ENCODE measurements at regions not wholly inside any gene's neighbourhood (a gene's known extent, or its start where the extent isn't known, plus 50 kb on each side); places are given as distances from the start of the nearest gene placed in this dataset.

- TF ChIP-seq CTCF (IDR thresholded peaks at IDR 0.05 in 8 of 11, conservative IDR thresholded peaks at IDR 0.05 in 3 of 11) (no peak), POLR2AphosphoS5 (IDR thresholded peaks at IDR 0.05) (no peak), POLR2A (IDR thresholded peaks at IDR 0.05) (no peak)
Measured at GRCh38 chr3:178271740-178272387, 264.4 kb upstream of the KCNMB2 start.

All from spleen (tissue), 7 donors.